ENCODE measurements at regions not wholly inside any gene's neighbourhood (a gene's known extent, or its start where the extent isn't known, plus 50 kb on each side); places are given as distances from the start of the nearest gene placed in this dataset.

- TF ChIP-seq ZHX1 (conservative IDR thresholded peaks at IDR 0.05; ENCODE audit: low read length) (no peak), SP2 (IDR thresholded peaks at IDR 0.05; ENCODE audit: extremely low read depth, low read depth, low read length, poor library complexity, severe bottlenecking) (no peak), CAMTA2 (CRISPR knock-in tag; conservative IDR thresholded peaks at IDR 0.05) (no peak), CTCF (IDR thresholded peaks at IDR 0.05 in 2 of 3, conservative IDR thresholded peaks at IDR 0.05 in 1 of 3; ENCODE audit: insufficient read depth in 2 of 3, low read depth in 1 of 3, low read length in 3 of 3) (no peak), TCF15 (CRISPR knock-in tag; IDR thresholded peaks at IDR 0.05) (no peak), ZNF143 (CRISPR knock-in tag; IDR thresholded peaks at IDR 0.05) (no peak), CREB1 (IDR thresholded peaks at IDR 0.05) (no peak), CREB1 (CRISPR knock-in tag; IDR thresholded peaks at IDR 0.05) (no peak), SP1 (CRISPR knock-in tag; IDR thresholded peaks at IDR 0.05) (no peak), DACH1 (IDR thresholded peaks at IDR 0.05; ENCODE audit: partially characterized antibody) (no peak), YY1 (IDR thresholded peaks at IDR 0.05; ENCODE audit: borderline replicate concordance in 1 of 3, control insufficient read depth in 1 of 3, extremely low read depth in 1 of 3, insufficient read depth in 3 of 3, insufficient read length in 1 of 3, insufficient replicate concordance in 2 of 3, low read depth in 1 of 3, low read length in 2 of 3) (no peak), PHB2 (IDR thresholded peaks at IDR 0.05; ENCODE audit: low read depth) (no peak), ZNF274 (IDR thresholded peaks at IDR 0.05; ENCODE audit: borderline replicate concordance, low read depth, low read length) (no peak)
Observed at GRCh38 chr12:37546206-37546605, 770.4 kb upstream of the ALG10B start.
